Activated gamma-delta T cell treated with Interleukin-2 at 50 U/mL for 16 hours (primary cell): ENCODE measurements at regions not wholly inside any gene's neighbourhood (a gene's known extent, or its start where the extent isn't known, plus 50 kb on each side); places are given as distances from the start of the nearest gene placed in this dataset.

Experiments used
- DNase-seq: peaks from one replicate; pipeline ENCODE4 v3.0.0-alpha.2; 2020

DNA sequence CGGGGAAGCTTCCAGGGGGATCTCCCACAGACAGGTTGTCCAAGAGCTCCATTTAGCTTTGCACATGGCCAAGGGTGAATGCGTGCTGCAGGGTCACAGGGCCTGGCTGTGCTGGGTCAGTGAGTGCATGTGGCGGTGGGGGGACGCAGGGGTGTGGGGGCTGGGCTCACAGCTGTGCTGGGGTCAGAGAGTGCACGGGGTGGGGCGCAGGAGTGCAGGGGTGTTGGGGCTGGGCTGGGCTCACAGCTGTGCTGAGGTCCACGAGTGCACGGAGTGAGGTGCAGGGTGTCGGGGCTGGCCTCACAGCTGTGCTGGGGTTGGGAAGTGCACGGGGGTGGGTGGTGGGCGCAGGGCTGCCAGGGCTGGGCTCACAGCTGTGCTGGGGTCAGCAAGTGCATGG, 557.7 kb downstream of the BRD1 start:
- DNase-seq, result no peak

GRCh38 chr22:49269371-49269770, 558.3 kb downstream of the BRD1 start:
- DNase-seq, result no peak

DNA sequence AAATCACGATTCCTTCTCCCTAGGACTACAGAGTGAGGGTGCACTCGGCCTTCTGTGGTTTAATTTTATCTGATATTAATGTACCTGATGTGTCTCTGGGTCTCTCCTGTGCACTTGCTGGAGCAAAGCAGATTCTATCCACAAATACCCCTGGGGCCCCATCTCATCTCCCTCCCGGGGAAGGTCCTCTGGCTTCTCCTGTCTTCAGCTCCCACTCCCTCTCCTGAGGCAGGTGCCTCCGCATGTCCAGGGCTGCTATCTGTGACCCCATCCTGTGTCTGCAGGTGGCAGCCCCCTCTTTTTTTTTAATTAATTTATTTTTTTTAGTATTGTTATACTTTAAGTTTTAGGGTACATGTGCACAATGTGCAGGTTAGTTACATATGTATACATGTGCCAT, 558.7 kb downstream of the BRD1 start:
- no peak for DNase-seq

DNA sequence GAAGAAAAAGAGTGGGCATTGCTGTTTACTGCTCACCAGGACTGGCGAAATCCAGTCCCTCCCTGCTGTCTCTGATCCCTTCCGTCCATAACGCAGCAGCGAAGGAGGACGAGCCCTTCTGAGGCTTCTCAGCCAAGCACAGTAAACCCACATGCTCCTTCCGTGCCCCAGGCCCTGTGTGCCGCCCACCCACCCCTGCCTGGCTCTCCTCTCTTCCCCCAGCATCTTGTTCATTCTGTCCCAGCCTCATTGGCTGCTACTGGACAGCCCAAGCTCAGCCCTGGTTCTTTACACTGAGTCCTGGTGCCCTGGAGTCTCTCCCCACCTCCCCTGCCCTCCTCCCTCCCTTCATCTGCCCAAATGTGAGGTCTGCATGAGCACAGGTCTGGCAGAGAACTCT, 559.7 kb downstream of the BRD1 start:
- no peak for DNase-seq

- no peak for DNase-seq
Observed at GRCh38 chr22:49266561-49267519, 560.8 kb downstream of the BRD1 start.

DNA sequence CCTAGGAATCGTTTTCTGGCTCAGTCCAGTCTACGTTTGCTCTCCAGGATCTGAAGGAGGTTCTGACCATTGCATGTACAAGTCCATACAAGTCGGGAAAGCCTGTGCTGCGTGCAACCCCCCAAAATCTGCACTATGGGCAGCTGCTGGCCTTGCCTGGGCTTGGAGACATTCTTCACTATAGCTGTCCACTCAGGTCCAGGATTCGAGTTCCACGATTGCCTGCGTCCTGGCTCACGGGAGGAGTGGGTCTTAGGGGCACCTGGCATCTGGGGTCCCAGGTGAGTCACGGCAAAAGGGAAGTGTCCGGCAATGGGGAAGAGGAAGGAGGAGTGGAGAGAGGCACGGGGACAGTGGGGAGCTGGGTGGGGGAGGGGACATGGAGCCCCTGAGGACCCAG, 563.0 kb downstream of the BRD1 start:
- no peak for DNase-seq

DNA sequence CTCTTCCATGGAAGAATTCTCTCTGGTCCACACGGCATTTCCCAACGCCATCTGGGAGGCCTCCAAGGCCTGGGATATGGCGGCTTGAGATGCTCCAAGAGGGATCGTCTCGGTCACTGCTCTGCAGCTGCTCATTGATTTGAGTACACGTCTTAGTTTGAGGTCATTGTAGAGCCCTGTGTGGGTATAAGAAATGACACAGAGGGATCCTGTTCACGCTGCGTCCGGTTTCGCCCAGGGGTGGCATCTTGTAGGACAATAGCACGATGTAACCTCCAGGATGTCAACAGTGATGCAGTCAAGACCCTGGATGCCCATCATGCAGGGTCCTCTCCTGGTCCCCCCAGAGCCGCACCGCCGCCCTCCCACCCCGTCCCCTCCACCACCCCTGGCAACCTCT, 564.6 kb downstream of the BRD1 start:
- DNase-seq, result no peak

- DNase-seq, result no peak
Observed at GRCh38 chr22:49262167-49262566, 565.5 kb downstream of the BRD1 start.

DNA sequence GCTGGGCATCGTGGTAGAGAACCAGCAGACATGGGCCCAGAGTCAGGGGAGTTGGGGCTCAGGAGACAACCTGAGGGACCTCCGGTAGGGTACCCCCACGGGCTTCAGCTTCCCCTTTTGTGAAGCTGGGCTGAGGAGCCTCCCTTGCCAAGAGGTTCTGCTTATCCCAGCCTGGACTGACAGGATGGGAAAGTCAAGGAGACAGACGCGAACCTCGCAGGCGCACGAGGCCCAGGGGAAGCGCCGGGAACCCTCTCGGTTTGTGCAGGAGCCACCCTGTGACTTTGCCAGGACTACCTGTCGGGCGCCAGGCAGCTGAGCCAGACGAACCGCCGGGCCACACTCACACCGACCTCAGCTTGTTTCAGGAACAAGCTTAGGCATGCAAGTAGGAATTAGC, 566.1 kb downstream of the BRD1 start:
- no peak for DNase-seq

GRCh38 chr22:49260681-49261580, 566.7 kb downstream of the BRD1 start:
- DNase-seq, result no peak

- no peak for DNase-seq
Observed at GRCh38 chr22:49259839-49260615, 567.6 kb downstream of the BRD1 start.

DNA sequence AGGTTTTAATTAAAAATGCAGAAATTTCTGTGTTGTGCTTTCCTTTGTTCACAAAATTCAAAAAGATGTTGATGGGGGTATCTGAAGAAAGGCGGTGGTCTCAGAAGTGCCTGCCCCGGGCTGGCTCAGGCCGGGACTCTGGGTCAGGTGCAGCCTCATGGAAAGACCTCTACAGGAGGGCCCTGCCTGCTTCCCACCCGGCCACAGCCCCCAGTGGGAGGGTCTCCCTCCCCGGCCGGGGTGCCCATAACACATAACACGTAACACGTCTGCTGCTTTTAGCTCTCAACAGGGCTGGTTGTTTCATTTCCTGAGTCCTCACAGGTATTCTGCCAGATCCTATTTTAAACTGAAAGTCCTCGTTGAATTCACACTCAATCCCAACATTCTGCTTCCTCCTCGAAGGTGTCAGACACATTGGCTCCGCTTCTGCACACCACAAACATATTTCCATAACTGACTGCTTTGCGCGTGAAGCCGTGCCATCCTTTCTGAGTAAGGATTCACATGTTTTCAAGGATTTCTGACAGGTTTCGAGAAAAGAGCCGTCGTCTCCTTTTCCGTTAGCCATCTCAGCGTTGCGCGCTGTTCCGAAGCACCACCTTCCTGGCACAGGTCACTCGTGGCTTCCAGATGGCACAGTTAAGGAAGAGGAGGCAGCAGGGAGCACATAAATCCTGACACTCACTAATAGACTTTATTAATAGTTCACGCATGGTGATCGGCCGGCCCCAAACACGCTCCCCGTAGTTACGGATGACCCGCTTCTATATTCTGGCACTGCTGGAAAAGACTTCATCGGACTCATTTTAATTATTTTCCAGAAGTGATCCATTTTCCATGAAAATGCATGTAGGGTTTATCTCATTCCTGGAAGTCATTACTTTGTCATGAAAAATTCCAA, 569.3 kb downstream of the BRD1 start:
- no peak for DNase-seq

DNA sequence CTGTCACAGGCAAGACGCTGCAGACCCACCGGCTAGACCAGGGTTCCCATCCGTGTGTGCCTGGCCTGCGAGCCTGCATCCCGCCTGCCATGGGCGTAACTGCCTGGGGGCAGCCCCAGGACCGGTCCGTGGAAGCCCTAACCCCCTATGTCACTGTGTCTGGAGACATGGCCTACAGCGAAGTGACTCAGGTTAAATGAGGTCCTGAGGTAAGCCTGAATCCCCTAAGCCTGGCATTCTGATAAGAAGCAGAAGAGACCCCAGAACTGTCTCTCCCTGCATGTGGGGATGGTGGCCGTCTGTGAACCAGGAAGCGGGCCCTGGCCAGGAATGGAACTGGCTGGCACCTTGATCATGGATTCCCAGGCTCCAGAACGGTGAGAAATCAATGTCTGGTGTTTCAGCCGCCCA, 570.1 kb downstream of the BRD1 start:
- DNase-seq, result no peak

DNA sequence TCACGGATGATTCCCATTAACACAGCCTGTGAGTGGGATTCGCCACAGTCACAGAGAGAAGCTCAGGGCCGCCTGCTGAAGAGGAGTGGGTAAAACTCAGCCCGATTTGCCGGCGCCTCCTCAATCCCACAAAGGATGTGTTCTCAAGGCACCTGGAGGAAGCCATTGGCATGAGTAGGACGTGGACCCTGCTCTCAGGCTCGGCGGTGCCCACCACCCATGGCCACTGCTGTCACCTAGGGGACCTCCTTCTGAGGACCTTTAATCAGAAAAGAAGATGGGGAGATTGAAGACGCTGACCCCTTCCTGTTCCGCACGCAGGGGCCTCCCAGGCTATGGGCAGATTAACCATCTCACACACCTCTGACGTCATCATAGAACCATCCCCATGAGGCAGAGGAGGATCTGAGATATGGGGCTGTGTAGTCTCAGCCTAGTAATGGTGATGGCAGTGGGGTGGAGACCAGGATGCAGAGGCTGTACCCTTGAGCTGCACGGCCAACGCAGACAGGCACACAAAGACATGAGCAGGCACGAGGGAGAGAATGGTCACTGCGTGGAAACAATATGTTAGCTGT, 571.8 kb downstream of the BRD1 start:
- DNase-seq, result no peak

DNA sequence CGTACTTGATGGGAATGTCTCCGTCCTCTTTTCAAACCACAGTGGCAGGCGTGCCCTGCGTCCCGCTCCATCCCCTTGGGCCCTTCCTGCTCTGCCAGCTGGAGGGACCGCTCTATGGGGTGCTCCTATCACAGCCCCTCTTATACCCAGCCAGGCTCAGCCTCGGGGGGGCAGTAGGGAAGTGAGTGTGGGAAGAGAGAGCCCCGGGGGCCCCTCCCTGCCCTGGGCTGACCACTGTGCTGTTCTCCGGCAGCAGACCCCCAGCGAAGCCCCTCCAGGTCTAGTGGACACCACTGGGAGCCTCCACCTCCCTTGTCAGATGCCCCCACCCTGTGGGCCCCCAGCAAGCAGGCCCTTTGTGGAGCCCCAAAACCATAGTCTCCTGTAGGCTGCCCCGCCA, 572.5 kb downstream of the BRD1 start:
- no peak for DNase-seq

GRCh38 chr22:49253656-49254055, 574.0 kb downstream of the BRD1 start:
- no peak for DNase-seq

- no peak for DNase-seq
Observed at GRCh38 chr22:49251371-49251770, 576.3 kb downstream of the BRD1 start.

DNA sequence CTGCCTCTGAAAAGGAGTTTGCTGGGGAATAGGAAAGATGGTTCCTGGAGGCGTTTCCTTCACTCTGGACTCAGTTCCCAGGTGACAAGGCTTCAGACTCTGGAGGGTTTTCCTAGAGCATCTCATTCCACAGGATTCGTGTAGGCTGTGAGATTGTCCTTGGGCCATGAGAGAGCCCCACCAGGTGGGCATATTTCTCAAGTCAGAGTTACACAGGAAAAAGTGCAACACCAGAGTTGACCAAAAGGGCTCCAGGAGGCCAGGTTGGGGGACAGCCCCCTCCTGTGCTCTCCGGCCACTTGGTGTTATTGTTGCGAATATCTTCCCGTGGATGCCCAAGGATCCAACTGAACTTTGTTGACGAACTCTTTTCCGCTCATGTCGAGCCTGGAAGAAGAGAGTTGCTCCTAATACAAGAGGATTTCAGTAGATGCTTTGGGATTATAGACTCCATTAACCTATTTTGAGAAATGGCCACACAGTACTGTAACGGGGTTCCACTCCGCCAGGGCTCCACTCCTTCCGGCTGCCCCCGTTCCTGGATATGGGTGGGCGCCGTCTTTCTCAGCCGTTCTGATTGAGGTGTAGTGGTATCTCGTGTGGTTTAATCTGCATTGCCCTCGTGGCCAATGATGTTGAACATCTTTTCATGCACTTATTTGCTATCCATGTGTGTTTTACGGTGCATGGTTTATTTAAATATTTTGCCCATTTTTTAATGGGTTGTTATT, 580.3 kb downstream of the BRD1 start:
- DNase-seq, result no peak

DNA sequence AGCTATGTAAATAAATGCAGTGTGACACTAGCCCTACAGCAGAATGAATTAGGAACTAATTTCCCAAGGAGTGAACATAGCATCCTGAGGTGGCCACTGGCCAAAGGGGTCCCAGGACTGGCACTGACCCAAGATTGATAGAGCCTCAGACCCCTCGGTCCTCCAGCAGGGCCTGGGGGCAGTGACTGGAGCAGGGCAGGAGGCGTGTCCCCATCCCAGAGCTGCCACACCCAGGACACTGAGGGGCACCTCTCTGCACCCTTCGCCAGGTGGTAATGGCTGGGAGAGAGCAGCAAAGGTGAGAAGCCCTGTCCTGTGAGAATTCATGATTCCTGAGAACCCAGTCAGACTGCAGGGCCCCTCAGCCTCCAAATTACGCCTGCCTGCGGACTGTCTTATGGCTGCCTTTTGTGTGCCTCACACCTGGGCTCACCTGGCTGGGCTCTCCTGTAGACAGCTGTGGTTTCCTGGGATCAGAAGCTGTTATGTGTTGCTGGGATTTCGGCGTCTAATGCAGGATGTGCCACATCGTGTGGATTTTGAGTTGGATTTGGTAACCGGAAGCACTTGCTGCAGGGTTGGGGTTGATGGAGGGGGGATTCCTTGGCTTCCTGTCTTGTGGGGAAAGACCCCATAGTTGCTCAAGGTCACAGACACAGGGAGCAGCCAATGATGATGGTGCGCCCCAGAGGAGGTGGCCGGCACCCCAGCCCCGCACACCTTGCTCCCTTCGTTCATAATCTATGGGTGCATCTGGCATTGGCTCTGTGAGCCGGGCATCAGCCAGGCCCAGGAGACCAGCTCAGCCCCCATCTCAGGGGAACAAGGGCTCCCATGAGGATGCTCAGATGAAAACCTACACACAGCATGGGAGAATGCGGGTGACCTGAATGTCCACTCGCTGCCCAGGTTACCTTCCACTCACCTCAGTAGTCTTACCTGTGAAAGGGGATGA, 582.9 kb downstream of the BRD1 start:
- no peak for DNase-seq

DNA sequence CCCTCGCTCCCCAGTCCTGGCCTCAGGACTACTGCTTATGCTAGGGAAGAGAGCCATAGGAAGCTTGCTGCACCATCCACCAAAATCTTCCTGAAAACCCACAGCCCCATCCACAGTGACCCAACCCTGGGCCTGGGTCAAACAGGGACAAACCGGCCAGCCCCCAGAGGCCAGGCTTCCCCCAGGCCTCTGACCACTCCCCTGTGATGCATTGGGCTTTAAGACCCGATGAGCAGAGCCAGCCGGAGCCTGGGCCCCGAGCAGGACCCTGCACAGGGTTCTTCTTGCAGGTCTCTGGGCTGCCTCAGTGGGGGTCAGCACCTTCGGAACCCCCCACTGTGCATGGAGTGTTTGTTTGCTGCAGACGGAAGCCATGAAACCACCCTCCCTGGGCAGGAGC, 583.7 kb downstream of the BRD1 start:
- DNase-seq, result no peak
